ENCODE measurements at regions not wholly inside any gene's neighbourhood (a gene's known extent, or its start where the extent isn't known, plus 50 kb on each side); places are given as distances from the start of the nearest gene placed in this dataset.
"Not testable (repeated sequence)": the region's sequence is repeated elsewhere in the genome, so short reads cannot be mapped to it uniquely, and the experiment has no call there.

DNA sequence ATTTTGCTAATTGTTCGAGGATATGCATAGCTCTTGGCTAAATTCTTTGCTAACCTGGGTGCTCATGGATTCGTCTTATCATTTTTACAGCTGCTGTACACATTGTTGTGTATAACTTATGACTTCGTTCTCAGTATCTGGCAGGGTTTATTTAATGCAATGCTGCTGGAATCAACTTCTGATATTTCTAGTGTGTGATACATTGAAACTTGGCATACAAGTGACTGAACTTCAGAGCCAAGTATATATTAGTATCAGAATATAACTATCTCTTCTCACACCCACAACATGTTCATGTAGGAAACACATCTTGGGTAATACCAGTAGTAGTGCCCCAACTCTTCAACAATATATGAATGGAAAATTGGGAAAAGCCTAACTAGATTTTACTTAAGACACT lies 764.2 kb downstream of the TENT5A start:
- no peak for DNase-seq

DNA sequence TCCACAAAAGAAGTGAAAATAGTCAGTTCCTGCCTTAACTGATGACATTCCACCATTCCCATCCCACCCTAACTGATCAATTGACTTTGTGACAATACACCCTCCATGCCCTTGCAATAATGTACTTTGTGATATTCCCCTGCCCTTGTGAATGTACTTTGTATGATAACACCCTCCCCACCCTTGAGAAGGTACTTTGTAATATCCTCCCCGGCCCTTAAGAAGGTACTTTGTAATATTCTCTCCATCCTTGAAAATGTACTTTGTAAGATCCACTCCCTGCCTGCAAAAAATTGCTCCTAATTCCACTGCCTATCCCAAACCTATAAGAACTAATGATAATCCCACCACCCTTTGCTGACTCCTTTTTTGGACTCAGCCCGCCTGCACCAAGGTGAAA lies 771.3 kb downstream of the TENT5A start:
- not testable (repeated sequence) for DNase-seq

DNA sequence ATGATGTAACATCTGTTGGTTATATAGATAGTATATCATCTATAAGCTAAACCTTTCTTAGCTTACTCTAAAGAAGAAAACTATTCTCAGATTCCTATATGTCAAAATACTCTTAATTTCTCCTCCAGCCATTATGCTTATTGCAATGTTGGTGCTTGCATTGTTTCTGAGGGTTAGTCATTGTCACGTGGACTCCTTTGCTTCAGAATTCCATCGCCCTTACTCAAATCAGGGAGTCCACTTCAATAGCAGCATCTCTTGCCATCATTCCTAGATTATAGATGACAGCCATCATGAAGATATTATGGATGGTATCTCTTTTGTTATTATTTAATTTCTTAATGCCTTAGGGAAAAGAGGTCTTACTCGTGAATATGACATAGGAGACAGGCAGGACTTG lies 776.1 kb downstream of the TENT5A start:
- DNase-seq: no peak

DNA sequence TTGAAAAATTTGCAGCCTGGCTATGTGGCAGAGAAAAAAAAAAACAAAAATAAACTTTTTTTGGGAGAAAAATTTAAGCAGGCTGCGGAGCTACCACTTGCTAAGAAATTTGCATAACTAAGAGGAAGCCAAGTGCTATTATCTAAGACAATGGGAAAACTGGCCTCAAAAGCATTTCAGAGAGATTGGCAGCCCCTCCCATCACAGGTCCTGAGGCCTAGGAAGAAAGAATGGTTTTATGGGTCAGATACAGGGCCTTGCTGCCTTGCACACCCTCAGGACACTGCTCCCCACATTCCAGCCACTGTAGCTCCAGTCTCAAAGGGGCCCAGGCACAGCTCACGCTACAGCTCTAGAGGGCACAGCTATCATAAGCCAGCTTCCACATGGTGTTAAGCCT lies 777.9 kb downstream of the TENT5A start:
- DNase-seq: no peak

DNA sequence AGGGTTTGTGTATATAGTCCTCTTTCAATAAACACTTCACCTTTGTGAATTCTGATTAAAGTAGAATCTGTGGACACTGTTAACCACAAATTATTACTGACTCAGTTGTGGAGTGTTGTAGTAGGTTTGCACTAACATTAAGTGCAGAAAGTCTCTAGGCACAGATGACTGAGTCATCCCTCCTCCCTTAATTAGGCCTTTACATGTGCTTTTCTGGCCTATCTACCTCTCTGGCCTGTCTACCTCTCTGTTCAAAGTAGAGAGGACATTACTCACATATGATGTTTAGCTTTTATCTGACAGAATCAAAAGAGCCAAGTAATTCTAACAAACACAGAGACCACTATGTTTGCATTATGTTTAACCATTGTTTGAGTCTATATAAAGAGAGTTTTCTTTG lies 783.0 kb downstream of the TENT5A start:
- no peak for DNase-seq

DNA sequence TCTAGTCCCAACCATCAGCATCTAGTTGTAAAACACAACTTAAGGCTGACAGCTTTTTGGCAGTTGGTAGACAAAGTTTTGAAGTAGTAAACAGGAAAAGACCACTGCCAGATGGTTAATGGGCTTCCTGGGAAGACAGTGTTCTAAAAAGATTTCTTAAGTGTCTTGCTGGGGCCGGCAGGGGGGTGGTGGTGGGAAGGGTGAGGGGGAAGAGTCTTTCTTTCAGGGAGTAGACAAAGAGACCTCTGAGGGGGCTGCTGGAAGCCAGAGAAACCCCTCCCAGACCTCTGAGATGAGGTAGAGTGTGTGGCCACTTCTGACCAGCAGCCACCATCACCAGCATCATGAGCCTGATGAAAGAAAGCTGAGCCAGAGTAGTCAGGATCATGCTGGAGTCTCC lies 784.9 kb downstream of the TENT5A start:
- DNase-seq: no peak

DNA sequence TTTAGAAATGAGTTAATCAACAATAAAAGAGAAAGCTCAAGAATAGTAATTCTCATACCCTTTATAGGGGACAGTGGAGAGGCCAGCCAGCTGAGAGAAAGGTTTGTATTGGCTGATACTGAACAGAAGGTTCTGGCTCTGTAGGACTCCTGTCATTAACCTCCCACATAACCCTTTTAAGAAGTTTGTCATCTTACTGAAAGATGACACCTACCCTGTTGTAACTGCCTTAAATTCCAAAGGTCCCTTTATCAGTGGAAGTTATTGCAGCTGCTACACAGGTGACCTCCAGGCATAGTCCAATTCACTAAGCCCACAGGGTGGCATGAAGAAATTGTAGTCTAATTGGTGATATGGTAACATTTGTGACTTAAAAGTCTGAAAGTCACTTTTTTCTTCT lies 790.1 kb downstream of the TENT5A start:
- DNase-seq: no peak

DNA sequence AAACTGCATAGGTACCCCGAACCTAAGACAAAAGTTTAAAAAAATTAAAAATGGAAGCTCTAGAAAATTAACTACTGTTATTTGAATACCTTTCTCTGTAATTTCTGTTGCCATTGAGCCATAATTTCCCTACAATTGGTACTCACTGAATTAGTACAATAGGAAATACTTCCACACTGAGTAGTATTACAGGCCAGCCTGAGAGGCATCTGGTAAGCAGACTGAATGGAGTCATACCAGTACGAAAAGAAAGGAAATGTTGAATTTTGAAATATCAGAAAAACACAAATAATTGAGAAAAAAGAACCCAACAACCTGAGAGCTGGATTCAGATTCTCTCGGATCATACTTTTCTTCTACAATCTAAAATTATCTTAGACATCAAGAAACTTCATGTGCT lies 791.3 kb downstream of the TENT5A start:
- DNase-seq: no peak

DNA sequence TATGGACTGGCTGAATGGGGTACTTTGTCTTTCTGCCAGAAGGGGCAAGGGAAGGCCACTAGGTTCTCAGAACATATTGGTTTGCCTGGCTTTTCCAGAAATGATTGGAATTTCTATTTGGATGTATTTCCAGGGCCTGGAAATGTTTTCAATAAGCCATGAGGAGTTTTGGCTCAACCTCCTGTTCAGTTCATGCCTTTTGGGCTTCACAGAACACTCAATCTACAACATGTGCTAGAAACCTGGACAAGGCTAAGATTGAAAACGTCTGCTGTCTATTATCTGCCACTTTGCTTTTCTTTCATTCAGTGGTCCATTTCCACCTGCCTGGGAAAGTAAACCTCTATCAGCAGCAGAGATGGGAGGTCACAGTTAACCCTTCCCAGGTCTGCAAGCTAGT lies 793.4 kb downstream of the TENT5A start:
- DNase-seq: no peak

DNA sequence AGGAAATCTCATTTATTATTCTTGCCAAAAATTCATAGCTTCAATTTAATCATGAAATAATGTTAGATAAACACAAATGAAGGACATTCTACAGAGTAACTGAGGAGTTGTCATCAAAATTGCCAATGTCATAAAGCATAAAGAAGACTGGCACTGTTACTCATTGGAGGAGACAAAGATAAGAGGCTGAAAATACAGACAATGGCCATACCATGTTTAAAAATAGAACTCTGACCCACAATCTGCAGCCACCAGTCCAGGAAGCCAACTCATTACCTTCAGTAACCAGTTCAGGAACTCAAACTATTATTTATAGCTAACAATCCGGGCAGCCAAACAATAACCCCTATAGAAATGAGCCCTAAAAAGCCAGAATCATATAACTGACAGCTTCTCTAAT lies 795.6 kb downstream of the TENT5A start:
- no peak for DNase-seq

DNA sequence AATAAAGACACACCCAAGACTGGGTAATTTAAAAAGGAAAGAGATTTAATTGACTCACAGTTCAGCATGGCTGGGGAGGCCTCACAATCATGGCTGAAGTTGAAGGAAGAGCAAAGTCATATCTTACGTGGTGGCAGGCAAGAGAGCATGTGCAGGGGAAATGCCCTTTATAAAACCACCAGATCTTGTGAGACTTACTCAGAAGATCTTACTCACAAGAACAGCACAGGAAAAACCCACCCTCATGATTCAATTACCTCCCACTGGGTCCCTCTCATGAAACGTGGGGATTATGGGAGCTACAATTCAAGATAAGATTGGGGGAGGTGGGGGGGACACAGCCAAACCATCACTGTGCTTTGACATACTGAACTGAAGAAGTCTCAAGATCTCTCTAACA lies 800.0 kb downstream of the TENT5A start:
- DNase-seq: not testable (repeated sequence)

DNA sequence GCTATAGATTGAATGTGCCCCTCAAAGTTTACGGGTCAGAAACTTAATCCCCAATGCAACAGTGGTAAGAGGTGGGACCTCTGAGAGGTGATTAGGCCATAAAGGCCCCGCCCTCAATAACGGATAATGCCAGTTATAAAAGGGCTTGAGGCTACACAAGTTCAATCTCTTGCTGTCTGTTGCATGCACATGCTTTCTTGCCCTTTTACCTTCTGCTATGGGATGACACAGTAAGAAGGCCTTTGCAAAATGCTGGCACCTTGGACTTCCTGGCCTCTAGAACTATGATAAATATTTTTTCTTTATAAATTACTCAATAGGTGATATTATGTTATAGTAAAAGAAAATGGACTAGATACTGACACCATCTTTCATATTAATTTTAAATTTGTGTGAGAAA lies 806.1 kb downstream of the TENT5A start:
- no peak for DNase-seq

DNA sequence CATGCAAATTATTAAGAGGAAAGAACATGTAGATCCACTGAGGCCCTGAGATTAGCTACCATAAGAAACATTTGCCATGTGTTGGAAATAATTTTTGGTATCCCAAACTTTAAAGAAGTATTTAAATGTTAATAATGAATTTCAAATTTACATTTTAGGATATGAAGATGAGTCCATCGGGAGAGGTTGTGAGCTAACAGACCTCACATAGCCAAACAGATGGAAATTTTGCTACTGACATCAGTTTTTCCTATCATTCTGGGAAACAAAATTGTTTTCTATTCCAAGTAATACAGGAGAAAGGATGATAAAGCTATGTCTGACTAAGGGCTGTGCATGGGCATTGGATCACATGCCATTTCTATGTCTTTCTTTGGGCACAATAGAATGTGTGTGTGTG lies 809.6 kb downstream of the TENT5A start:
- DNase-seq: peak; percentile 77

DNA sequence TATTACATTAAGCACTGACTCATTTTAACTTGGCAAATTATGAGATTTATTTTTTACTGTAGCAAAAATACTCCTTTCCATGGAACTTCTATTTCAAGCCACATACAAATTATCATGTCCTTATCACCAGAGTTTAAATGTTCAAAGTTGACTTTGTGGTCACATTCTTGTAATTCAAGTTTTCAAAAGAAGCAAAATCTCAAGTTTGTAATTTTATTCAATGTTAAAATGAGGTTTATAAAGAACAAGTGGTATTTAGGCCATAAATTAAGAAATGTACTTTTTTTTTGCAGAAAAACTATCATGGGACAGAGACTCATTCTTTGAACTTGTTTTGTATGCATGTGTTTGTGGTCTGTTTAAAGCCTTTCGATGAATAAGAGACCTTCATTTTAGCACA lies 811.5 kb downstream of the TENT5A start:
- no peak for DNase-seq

DNA sequence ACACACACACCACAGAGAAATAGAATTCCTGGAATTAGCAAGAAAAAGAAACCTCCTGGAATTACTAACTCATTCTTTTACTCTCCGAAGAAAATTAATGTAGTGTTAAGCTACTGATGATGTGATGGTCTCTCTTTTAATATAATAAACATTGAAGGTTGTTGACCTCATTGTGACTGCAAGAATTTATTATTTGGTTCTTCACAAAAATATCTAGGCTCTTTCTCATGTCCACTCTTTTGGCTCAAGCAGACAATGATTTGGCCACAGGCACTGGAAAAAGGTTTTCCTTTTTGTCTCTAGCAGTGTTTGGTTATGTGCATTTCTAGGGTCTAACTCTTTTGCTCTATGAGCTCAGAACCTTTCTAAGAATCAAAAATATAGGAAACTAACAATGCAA lies 811.9 kb downstream of the TENT5A start:
- peak; percentile 81 for DNase-seq

DNA sequence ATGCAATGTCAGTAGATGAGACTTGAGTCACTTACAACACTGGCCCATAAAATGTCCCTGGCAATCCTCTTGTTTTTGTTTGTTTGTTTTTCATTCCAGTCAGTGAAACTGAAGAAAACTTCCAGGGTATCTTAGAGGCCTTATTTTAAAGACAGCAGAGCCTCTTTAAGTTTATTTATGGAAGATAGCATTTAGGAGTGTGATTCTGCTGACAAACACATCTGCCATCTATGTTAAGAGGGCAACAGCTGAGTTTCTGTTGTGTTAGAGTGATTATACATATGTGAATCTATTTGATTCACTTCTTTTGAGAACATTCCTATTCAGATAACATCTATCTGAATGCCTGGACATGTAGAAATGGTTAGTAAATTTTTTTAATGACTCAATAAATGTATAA lies 812.6 kb downstream of the TENT5A start:
- no peak for DNase-seq

DNA sequence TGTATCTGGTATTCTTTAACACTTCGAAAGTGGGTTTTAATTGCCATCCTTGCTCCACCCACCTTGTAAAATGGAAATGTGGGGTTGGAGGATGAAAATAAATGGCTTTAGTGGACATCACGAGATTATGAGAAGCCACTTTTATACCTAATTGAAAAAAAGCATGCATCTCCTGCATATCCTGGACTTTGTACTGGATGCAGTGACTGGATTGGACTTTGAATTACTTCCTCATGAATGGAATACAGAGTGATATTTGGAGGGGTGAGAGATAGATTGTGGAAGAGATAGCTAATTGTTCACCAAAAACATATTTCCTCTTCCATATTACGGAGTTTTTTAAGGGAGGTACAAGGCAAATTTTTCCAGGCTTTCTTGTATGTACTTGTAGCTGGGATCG lies 813.0 kb downstream of the TENT5A start:
- DNase-seq: no peak

DNA sequence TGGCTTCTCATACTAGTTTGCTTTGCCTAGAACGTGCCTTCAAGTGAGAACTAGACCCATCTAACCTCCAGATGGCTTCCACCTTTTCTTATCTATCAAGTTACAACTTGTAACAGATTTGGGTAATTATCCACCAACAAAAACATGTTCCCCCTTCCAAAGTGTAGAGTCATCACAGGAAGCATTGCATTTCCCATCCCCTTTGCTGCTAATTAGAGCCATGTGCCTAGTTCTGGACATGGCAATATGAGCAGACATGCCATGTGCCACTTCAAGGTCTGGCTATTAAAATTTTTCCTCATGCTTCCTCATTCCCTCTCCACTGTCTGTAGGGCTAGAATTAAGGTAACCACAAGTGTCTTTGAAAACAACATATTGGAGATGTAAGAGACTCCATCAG lies 814.4 kb downstream of the TENT5A start:
- DNase-seq: no peak

DNA sequence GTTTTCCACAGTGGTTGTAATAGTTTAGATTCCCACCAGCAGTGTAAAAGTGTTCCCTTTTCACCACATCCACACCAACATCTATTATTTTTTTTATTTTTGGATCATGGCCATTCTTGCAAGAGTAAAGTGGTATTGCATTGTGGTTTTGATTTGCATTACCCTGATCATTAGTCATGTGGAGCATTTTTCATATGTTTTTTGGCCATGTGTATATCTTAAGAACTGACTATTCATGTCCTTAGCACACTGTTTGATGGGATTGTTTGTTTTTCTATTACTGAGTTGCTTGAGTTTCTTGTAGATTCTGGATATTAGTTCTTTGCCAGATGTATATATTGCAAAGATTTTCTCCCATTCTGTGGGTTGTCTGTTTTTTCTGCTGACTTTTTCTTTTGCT lies 820.1 kb downstream of the TENT5A start:
- DNase-seq: no peak

DNA sequence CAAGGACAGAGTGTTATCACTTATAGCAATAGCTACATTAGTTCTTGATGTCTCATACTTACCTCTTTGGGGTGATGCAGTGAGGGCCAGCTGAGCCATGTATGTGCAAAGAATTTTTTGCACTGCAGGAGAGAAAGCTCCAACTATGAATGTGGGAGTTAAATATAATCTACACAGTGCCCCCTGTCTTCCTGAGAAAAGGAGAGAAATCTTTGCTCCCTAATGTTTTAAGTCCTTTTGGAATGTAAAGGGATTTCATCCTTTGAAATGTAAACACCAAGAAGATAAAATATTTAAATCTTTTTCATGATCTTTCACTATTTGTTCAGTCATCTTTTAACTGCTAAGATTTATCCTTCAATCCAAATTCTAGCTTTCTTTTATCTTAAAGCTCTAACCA lies 822.1 kb downstream of the TENT5A start:
- DNase-seq: no peak

DNA sequence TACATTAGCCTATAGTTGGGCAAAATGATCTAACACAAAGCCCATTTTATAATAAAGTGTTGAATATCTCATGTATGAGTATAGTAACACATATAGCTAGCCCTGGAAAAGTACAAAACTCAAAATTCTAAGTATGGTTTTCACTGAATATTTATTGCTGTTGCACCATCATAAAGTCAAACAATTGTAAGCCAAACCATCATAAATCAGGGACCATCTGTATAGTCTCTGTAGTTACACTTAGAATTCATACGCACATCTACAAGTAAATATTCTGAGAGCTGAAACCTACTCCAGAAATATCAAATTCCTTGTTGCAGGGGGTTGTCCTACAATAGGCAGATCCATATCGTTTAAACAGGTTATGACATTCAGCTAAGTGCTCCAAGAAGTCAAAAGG lies 817.3 kb downstream of the BCKDHB start:
- no peak for DNase-seq

DNA sequence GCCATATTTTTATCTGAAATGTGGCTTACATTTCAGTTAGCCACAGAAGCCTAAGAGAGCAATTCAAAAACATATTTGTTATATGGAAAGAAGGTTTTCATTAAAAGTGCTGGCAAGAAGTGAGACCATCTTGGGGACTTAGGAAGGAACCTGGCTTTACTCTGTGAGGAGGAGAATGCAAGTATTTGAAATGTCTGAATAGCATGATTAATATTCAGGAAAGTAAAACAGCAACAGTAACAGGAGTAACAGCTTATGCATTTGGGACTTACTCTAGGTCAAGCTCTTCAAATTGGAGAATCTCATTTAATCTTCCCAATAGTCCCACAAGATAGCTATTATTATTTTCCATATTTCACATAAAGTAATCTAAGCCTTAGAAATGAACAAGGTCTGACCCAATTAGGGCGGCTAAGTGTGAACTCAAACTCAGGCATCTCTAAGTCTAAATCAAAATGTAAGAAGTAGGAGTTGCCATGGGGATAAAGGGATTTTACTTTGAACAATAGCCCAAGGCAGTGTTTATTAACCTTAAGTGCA lies 816.5 kb downstream of the BCKDHB start:
- DNase-seq: no peak

DNA sequence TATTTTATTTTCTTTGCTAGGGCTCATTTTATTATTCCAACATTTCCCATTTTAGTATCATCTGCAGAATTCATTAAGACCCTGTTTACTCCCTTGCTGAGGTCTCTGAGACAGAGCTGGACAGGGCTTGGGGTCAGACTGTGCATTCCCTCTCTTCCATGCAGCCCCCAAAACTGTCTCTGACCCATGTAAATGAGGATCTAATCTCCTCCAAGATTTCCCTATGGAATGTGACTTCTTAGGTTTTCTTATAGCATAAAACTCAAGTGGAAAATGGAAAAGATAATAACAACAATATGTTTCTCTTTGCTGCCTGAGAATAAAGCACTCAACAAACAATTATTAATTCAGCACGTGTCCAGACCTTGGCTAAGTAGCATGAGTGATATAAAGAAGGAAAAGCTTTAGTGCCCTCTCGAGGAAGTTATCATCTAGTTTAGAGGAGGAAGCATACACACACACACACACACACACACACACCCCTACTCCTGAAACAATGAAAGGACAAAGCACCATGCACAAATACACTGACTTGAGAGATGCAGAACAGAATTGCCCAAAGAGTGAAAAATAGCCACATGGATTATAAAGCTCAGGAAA lies 815.5 kb downstream of the BCKDHB start:
- peak; percentile 73 for DNase-seq

DNA sequence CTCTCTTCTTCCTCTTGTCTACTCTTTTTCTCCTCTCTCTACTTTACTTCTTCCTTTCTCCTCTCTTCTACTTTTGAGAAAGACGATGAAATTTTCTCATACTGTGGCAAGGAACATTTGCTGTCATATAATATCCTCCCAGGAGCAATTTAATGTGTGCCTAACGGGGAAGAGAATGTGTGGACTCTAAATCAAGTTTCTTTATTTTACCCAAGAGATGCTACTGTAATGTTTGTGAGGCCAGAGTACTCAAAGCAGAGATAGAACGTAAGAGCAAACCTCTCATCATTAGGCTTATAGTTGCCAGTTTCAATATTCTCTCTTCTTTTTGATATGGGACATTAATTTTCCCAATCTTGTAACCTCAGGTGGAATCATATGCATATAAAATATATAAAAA lies 801.4 kb downstream of the BCKDHB start:
- DNase-seq: no peak

DNA sequence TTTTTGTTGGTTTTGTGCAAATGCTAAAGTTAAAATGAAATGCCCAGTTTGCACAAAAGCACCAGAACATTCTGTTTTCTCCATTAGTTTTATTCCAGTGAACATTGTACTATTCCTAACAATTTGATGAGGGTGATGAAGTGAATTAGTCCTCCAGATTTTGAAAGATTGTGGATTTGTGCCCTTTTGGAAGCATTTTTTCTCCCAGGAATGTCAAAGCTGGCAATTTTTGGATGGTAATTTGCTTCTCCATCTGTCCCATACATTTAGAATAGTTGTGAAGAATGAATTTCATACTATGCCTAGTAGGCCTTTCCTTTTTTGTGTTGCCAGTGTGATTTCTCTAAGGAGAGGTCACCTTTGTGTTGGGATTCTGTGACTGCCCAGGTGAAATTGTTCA lies 797.2 kb downstream of the BCKDHB start:
- peak; percentile 8 for DNase-seq

Data from hindlimb muscle (tissue), 1 donor.